IMR-90 (cell line): ENCODE measurements at regions not wholly inside any gene's neighbourhood (a gene's known extent, or its start where the extent isn't known, plus 50 kb on each side); places are given as distances from the start of the nearest gene placed in this dataset.
"Not testable (repeated sequence)": the region's sequence is repeated elsewhere in the genome, so short reads cannot be mapped to it uniquely, and the experiment has no call there.

Source experiments
- ATAC-seq: fragments of 200-7000 bp; cut with Tn5 transposase; 2 replicates; pipeline ENCODE4 v1.9.1; 2020; ENCODE audit warnings: low read depth, mild to moderate bottlenecking, moderate library complexity
- BruUV-seq: library from RNA; stranded (reverse); fragments of 400-500 nt; replicated peaks from 2 replicates; lab custom pipeline; 2021; lab: Mats Ljungman, UMichigan
- CTCF ChIA-PET: fragments of 300-600 bp; formaldehyde crosslinking; extraction: SDS; loops from one replicate; lab custom pipeline; 2021; ENCODE audit warnings: antibody characterized with exemption; lab: Yijun Ruan, JAX
- POLR2A ChIA-PET: fragments of 300-600 bp; sonication (Branson Sonifier 250); formaldehyde crosslinking; loops from one replicate; lab custom pipeline; 2022; ENCODE audit warnings: antibody characterized with exemption; ENCODE audit not compliant: unreplicated experiment; lab: Charles Lee
- DNase-seq: peaks from one replicate; pipeline ENCODE4 v3.0.0; 2013
- H2AFZ ChIP-seq: replicated peaks from 2 replicates; pipeline ENCODE3; 2013; ENCODE audit warnings: low read length, mild to moderate bottlenecking; ENCODE audit not compliant: poor library complexity
- H2AK5ac ChIP-seq: 2 replicates; pipeline ENCODE4 v1.6.1; 2013; ENCODE audit warnings: low read depth, low read length, inconsistent platforms
- H2AK9ac ChIP-seq: replicated peaks from 2 replicates; pipeline ENCODE3; 2013; ENCODE audit warnings: mild to moderate bottlenecking, low read depth, low read length, moderate library complexity; ENCODE audit not compliant: poor library complexity
- H2BK120ac ChIP-seq: 2 replicates; pipeline ENCODE4 v1.6.1; 2013; ENCODE audit warnings: low read depth, low read length, inconsistent platforms
- H2BK15ac ChIP-seq: 3 replicates; pipeline ENCODE4 v1.6.1; 2013; ENCODE audit warnings: low read depth, low read length, inconsistent platforms
- H2BK20ac ChIP-seq: 2 replicates; pipeline ENCODE4 v1.6.1; 2013; ENCODE audit warnings: low read depth, mild to moderate bottlenecking, inconsistent platforms, low read length, moderate library complexity
- H2BK5ac ChIP-seq: 2 replicates; pipeline ENCODE4 v1.6.1; 2013; ENCODE audit warnings: mild to moderate bottlenecking, low read depth, low read length, inconsistent platforms; ENCODE audit not compliant: poor library complexity, severe bottlenecking
- H3K14ac ChIP-seq: replicated peaks from 2 replicates; pipeline ENCODE4 v1.6.1; 2013; ENCODE audit warnings: low read depth, low read length, inconsistent platforms
- H3K18ac ChIP-seq: 2 replicates; pipeline ENCODE4 v1.6.1; 2013; ENCODE audit warnings: low read depth, low read length, control low read depth
- H3K23ac ChIP-seq: 2 replicates; pipeline ENCODE4 v1.6.1; 2013; ENCODE audit warnings: low read depth, low read length, inconsistent platforms
- H3K27ac ChIP-seq: 2 replicates; pipeline ENCODE4 v1.5.1; 2013; ENCODE audit warnings: mild to moderate bottlenecking, control low read depth, low read length; ENCODE audit not compliant: insufficient read depth
- H3K27me3 ChIP-seq: 2 replicates; pipeline ENCODE4 v1.6.1; 2013; ENCODE audit warnings: low read length; ENCODE audit not compliant: control insufficient read depth, insufficient read depth
- H3K36me3 ChIP-seq: 2 replicates; pipeline ENCODE4 v1.6.1; 2013; ENCODE audit warnings: low read length, mixed read lengths; ENCODE audit not compliant: control insufficient read depth, insufficient read depth
- H3K4ac ChIP-seq: 2 replicates; pipeline ENCODE4 v1.6.1; 2013; ENCODE audit warnings: low read depth, low read length, inconsistent platforms
- H3K4me1 ChIP-seq: 2 replicates; pipeline ENCODE4 v1.6.1; 2013; ENCODE audit warnings: low read length, mixed read lengths; ENCODE audit not compliant: control insufficient read depth, insufficient read depth
- H3K4me2 ChIP-seq: 2 replicates; pipeline ENCODE4 v1.6.1; 2013; ENCODE audit warnings: low read depth, mild to moderate bottlenecking, control low read depth, low read length, moderate library complexity
- H3K4me3 ChIP-seq: 2 replicates; pipeline ENCODE4 v1.5.1; 2013; ENCODE audit warnings: low read depth, mild to moderate bottlenecking, control low read depth, low read length, moderate library complexity; ENCODE audit not compliant: insufficient read depth
- H3K56ac ChIP-seq: 2 replicates; pipeline ENCODE4 v1.6.1; 2013; ENCODE audit warnings: low read length, inconsistent platforms; ENCODE audit not compliant: insufficient read depth; ENCODE audit errors: extremely low read depth
- H3K79me1 ChIP-seq, 2 experiments: 2 replicates each; pipeline ENCODE4 v1.6.1; 2013; ENCODE audit warnings: low read length in 2 of 2, inconsistent platforms in 1 of 2, low read depth in 1 of 2
- H3K9ac ChIP-seq: 2 replicates; pipeline ENCODE4 v1.6.1; 2013; ENCODE audit warnings: low read depth, low read length, control low read depth
- H3K9me1 ChIP-seq: 2 replicates; pipeline ENCODE4 v1.6.1; 2013; ENCODE audit warnings: low read length, inconsistent platforms; ENCODE audit not compliant: insufficient read depth
- H3K9me3 ChIP-seq: 2 replicates; pipeline ENCODE4 v1.6.1; 2013; ENCODE audit warnings: low read length; ENCODE audit not compliant: control insufficient read depth, insufficient read depth
- H4K20me1 ChIP-seq: 2 replicates; pipeline ENCODE4 v1.6.1; 2013; ENCODE audit warnings: low read length, inconsistent platforms; ENCODE audit not compliant: insufficient read depth
- H4K5ac ChIP-seq: 2 replicates; pipeline ENCODE4 v1.6.1; 2013; ENCODE audit warnings: mild to moderate bottlenecking, low read depth, low read length, control low read depth
- H4K8ac ChIP-seq, 2 experiments: 2 replicates each; pipeline ENCODE4 v1.6.1; 2013; ENCODE audit warnings: low read depth in 2 of 2, low read length in 2 of 2, control low read depth in 1 of 2, inconsistent platforms in 1 of 2
- H4K91ac ChIP-seq: 2 replicates; pipeline ENCODE4 v1.6.1; 2013; ENCODE audit warnings: low read depth, low read length, inconsistent platforms; ENCODE audit not compliant: insufficient read depth
- WGBS, 2 experiments: methylation state at CpG; one replicate each; pipeline versions ENCODE4 v1.1.5 to v1.1.7; 2013; ENCODE audit warnings: missing lambda C conversion rate in 2 of 2; ENCODE audit not compliant: insufficient read length in 1 of 2; ENCODE audit errors: extremely low coverage in 2 of 2; 5-methylcytosine and 5-hydroxymethylcytosine counted together
- dilution Hi-C: fragments of 300-500 bp; cut with HindIII; formaldehyde crosslinking; loops from one replicate; pipeline ENCODE4 v1.14.3; 2018; ENCODE audit warnings: low sequenced_read_pairs; ENCODE audit not compliant: unreplicated experiment
- in situ Hi-C: fragments of 300-500 bp; cut with MboI; formaldehyde crosslinking; loops from 3 replicates; pipeline ENCODE4 v1.14.3; 2019; ENCODE audit warnings: low sequenced_read_pairs, inconsistent platforms, mixed read lengths
- intact Hi-C: fragments of 100-400 bp; cut with micrococcal nuclease; formaldehyde crosslinking; loops from 2 replicates; pipeline ENCODE4 v1.10.0; 2022

DNA sequence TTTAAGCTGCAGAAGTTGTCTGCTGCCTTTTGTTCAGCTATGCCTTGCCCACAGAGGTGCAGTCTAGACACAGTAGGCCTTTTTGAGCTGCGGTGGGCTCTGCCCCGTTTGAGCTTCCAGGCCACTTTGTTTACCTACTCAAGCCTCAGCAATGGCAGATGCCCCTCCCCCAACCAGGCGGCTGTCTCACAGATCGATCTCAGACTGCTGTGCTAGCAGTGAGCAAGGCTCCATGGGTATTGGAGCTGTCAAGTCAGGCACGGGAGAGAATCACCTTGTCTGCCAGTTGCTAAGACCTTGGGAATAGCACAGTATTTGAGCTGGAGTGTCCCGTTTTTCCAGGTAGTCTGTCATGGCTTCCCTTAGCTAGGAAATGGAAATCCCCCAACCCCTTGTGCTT is 587.8 kb upstream of the CLINT1 start:
- H2BK20ac ChIP-seq, H2BK5ac ChIP-seq, H3K9ac ChIP-seq, intact Hi-C loops, dilution Hi-C loops, ATAC-seq, H3K4me2 ChIP-seq, H4K20me1 ChIP-seq, in situ Hi-C loops, H3K36me3 ChIP-seq, H2BK15ac ChIP-seq, H3K27ac ChIP-seq, DNase-seq, H3K9me3 ChIP-seq, H3K79me1 ChIP-seq, H3K4me3 ChIP-seq, H3K18ac ChIP-seq, H3K4ac ChIP-seq, H3K9me1 ChIP-seq, H3K4me1 ChIP-seq, H4K91ac ChIP-seq, H3K56ac ChIP-seq, H3K14ac ChIP-seq, H3K23ac ChIP-seq, POLR2A ChIA-PET, CTCF ChIA-PET, H2AK5ac ChIP-seq, H2BK120ac ChIP-seq, H3K27me3 ChIP-seq, BruUV-seq, H4K5ac ChIP-seq, H4K8ac ChIP-seq, H2AK9ac ChIP-seq, H2AFZ ChIP-seq: not testable (repeated sequence)
- WGBS, 2 experiments = 43% methylated on average over 3 of the region's 6 CpGs; no CpG with 5 or more reads in 1 of the 2 experiments

DNA sequence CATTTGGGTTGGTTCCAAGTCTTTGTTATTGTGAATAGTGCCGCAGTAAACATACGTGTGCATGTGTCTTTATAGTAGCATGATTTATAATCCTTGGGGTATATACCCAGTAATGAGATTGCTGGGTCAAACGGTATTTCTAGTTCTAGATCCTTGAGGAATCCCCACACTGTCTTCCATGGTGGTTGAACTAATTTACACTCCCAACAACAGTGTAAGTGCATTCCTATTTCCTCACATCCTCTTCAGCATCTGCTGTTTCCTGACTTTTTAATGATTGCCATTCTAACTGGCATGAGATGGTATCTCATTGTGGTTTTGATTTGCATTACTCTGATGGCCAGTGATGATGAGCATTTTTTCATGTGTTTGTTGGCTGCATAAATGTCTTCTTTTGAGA is 580.3 kb upstream of the CLINT1 start:
- POLR2A ChIA-PET, H2AFZ ChIP-seq, H3K79me1 ChIP-seq, H3K4me3 ChIP-seq, H4K5ac ChIP-seq, H2BK15ac ChIP-seq, H3K56ac ChIP-seq, ATAC-seq, H3K14ac ChIP-seq, H2AK9ac ChIP-seq, H4K20me1 ChIP-seq, H4K91ac ChIP-seq, H2BK20ac ChIP-seq, CTCF ChIA-PET, H4K8ac ChIP-seq, H2BK5ac ChIP-seq, H2BK120ac ChIP-seq, H3K4me2 ChIP-seq, H3K23ac ChIP-seq, H3K4ac ChIP-seq, H2AK5ac ChIP-seq, H3K9me1 ChIP-seq, H3K18ac ChIP-seq, H3K36me3 ChIP-seq, BruUV-seq, H3K4me1 ChIP-seq, H3K27me3 ChIP-seq, intact Hi-C loops, H3K9ac ChIP-seq, dilution Hi-C loops, DNase-seq, H3K27ac ChIP-seq, in situ Hi-C loops, H3K9me3 ChIP-seq: not testable (repeated sequence)
- no CpG with 5 or more reads among the region's 3 CpGs for WGBS, 2 experiments
